ENCODE measurements at regions not wholly inside any gene's neighbourhood (a gene's known extent, or its start where the extent isn't known, plus 50 kb on each side); places are given as distances from the start of the nearest gene placed in this dataset.
A peak's percentile ranks its signal among the peaks of the same experiment; 100 is the strongest.

- TF ChIP-seq, protein P1, sequence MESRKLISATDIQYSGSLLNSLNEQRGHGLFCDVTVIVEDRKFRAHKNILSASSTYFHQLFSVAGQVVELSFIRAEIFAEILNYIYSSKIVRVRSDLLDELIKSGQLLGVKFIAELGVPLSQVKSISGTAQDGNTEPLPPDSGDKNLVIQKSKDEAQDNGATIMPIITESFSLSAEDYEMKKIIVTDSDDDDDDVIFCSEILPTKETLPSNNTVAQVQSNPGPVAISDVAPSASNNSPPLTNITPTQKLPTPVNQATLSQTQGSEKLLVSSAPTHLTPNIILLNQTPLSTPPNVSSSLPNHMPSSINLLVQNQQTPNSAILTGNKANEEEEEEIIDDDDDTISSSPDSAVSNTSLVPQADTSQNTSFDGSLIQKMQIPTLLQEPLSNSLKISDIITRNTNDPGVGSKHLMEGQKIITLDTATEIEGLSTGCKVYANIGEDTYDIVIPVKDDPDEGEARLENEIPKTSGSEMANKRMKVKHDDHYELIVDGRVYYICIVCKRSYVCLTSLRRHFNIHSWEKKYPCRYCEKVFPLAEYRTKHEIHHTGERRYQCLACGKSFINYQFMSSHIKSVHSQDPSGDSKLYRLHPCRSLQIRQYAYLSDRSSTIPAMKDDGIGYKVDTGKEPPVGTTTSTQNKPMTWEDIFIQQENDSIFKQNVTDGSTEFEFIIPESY (IDR thresholded peaks at IDR 0.05; ENCODE audit: borderline replicate concordance, low read depth) = no peak
- TF ChIP-seq EP300 (IDR thresholded peaks at IDR 0.05; ENCODE audit: borderline replicate concordance in 1 of 2, low read depth in 1 of 2, low read length in 1 of 2) (peak in 1 of 2 experiments; percentile 68; a peak in 2 of 4 replicates), EZH2phosphoT487 (IDR thresholded peaks at IDR 0.05; ENCODE audit: borderline replicate concordance, low read depth) (no peak), ELF1 (IDR thresholded peaks at IDR 0.05) (no peak), RAD21 (IDR thresholded peaks at IDR 0.05; ENCODE audit: low read length) (no peak), USF1 (IDR thresholded peaks at IDR 0.05; ENCODE audit: borderline replicate concordance, low read depth) (peak; percentile 15; the same call in 1 of the 2 replicates), POLR2AphosphoS5 (IDR thresholded peaks at IDR 0.05; ENCODE audit: low read depth, low read length) (no peak), PBX3 (IDR thresholded peaks at IDR 0.05) (peak; percentile 56)
Measured at GRCh38 chr12:98352218-98352811, 163.1 kb upstream of the TMPO start (continued).

DNA sequence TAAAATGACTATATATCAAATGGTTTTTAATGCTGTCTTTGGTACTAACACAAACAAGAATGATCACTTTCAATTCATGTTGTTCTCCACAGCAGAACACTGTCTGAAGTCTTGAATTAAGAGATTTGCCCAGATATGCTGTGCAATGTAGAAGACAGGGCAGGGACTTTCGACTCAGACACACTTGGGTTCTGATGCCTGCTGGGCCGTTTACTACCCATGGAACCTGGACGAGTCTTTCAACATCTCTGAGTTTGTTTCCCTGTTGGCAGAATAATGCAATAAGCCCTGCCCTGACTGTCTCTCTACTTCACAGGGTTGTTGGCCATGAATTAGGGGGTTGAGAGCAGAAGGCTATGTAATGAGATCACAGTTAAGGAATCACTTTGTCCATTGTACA, 162.6 kb upstream of the TMPO start:
- TF ChIP-seq MXI1 (IDR thresholded peaks at IDR 0.05; ENCODE audit: low read depth, low read length) (no peak), EZH2phosphoT487 (IDR thresholded peaks at IDR 0.05; ENCODE audit: borderline replicate concordance, low read depth) (no peak), ELF1 (IDR thresholded peaks at IDR 0.05) (no peak), POLR2AphosphoS5 (IDR thresholded peaks at IDR 0.05; ENCODE audit: low read depth, low read length) (no peak), GABPA (IDR thresholded peaks at IDR 0.05; ENCODE audit: low read depth) (no peak), FOXJ3 (CRISPR knock-in tag; IDR thresholded peaks at IDR 0.05) (no peak), JUND (IDR thresholded peaks at IDR 0.05) (no peak), TAF1 (IDR thresholded peaks at IDR 0.05; ENCODE audit: borderline replicate concordance, low read depth, low read length) (no peak), NFIC (IDR thresholded peaks at IDR 0.05; ENCODE audit: borderline replicate concordance) (no peak), RFX5 (IDR thresholded peaks at IDR 0.05; ENCODE audit: low read length) (no peak), NRF1 (IDR thresholded peaks at IDR 0.05; ENCODE audit: low read depth, low read length) (no peak), FOSL2 (IDR thresholded peaks at IDR 0.05; ENCODE audit: borderline replicate concordance, low read depth) (no peak), SMC3 (IDR thresholded peaks at IDR 0.05; ENCODE audit: low read depth, low read length) (no peak), USF1 (IDR thresholded peaks at IDR 0.05; ENCODE audit: borderline replicate concordance, low read depth) (no peak), RXRA (IDR thresholded peaks at IDR 0.05; ENCODE audit: borderline replicate concordance, low read depth) (no peak), SIN3A (IDR thresholded peaks at IDR 0.05; ENCODE audit: borderline replicate concordance, low read depth, low read length) (no peak)
- Histone ChIP-seq H4K20me1 (ENCODE audit: insufficient read depth) (no peaks in the 10 kb centered on the region), H2AFZ (ENCODE audit: low read depth) (peak overlapping the region; percentile 45), H3K9me3 (no peaks in the 10 kb centered on the region), H3K36me3 (replicated peaks in 1 of 2; ENCODE audit: control insufficient read depth in 1 of 2, insufficient read depth in 2 of 2, low read length in 1 of 2) (no peaks in the 10 kb centered on the region), H3K27ac (ENCODE audit: low read depth in 2 of 2, low read length in 1 of 2) (peak overlapping the region in 1 of 2 experiments; percentile 76; a peak in 2 of 4 replicates), H3K9ac (peak overlapping the region; percentile 5; the same call in 1 of the 2 replicates), H3K9me2 (no peaks in the 10 kb centered on the region), H3K27me3 (ENCODE audit: insufficient read depth) (no peaks in the 10 kb centered on the region), H3K4me1 (ENCODE audit: control insufficient read depth in 1 of 2, insufficient read depth in 2 of 2, low read depth in 1 of 2, low read length in 1 of 2) (peaks cover 0 to 5% of the 10 kb centered on the region in 2 experiments; a peak in 1 of 4 replicates), H3K4me2 (peak overlapping the region; percentile 61), H3F3A (replicated peaks; ENCODE audit: insufficient read depth) (peaks cover 19% of the 10 kb centered on the region), H3K79me2 (ENCODE audit: insufficient read depth) (no peaks in the 10 kb centered on the region), H3K4me3 (ENCODE audit: low read depth in 2 of 2, low read length in 1 of 2) (peak overlapping the region in 1 of 2 experiments; percentile 12; a peak in 1 of 4 replicates)
- ChIA-PET POLR2A (no interaction called here), CTCF (no interaction called here)
- WGBS (ENCODE audit: low lambda C conversion rate) = 12% methylated on average over 3 of the region's 3 CpGs
- DNase-seq = no peak

All from SK-N-SH (cell line).